GM23338 (cell line): ENCODE measurements at regions not wholly inside any gene's neighbourhood (a gene's known extent, or its start where the extent isn't known, plus 50 kb on each side); places are given as distances from the start of the nearest gene placed in this dataset.

Experiments
- CREB1 ChIP-seq: fragments of 250-450 bp; sonication (Bioruptor Pico); IDR thresholded peaks from 2 replicates; pipeline ENCODE4 v1.5.0; 2020; ENCODE audit warnings: low read depth, mild to moderate bottlenecking, moderate library complexity
- EZH2 ChIP-seq: fragments of 200-600 bp; sonication (generic); IDR thresholded peaks from one replicate; pipeline ENCODE4 v1.8.0; 2017; ENCODE audit warnings: antibody characterized with exemption, mild to moderate bottlenecking, low read depth; ENCODE audit not compliant: unreplicated experiment
- EZH2phosphoT487 ChIP-seq: fragments of 200-600 bp; sonication (generic); IDR thresholded peaks from one replicate; pipeline ENCODE4 v1.8.1; 2018; ENCODE audit warnings: antibody characterized with exemption; ENCODE audit not compliant: unreplicated experiment
- JUNB ChIP-seq: IDR thresholded peaks from one replicate; pipeline ENCODE4 v1.6.1; 2016; ENCODE audit warnings: antibody characterized with exemption; ENCODE audit not compliant: unreplicated experiment
- POLR2AphosphoS5 ChIP-seq: IDR thresholded peaks from 2 replicates; pipeline ENCODE4 v1.6.1; 2016; ENCODE audit warnings: antibody characterized with exemption, low read depth
- STAT1 ChIP-seq: IDR thresholded peaks from one replicate; pipeline ENCODE4 v1.6.1; 2016; ENCODE audit warnings: antibody characterized with exemption; ENCODE audit not compliant: unreplicated experiment
- ZNF114 ChIP-seq: fragments of 250-450 bp; sonication (Bioruptor Pico); IDR thresholded peaks from 2 replicates; pipeline ENCODE4 v1.5.0; 2020; ENCODE audit warnings: mild to moderate bottlenecking, moderate library complexity
- TF ChIP-seq, protein P1 (sequence below), 2 experiments: fragments of 200-600 bp in 1 of 2; sonication (generic) in 1 of 2; conservative IDR thresholded peaks; 2 replicates each; pipeline versions ENCODE4 v1.5.1 to v1.6.1; 2016 to 2017; ENCODE audit warnings: antibody characterized with exemption in 2 of 2, low read depth in 2 of 2, mild to moderate bottlenecking in 2 of 2, moderate library complexity in 1 of 2
- TF ChIP-seq, protein P2 (sequence below): IDR thresholded peaks from one replicate; pipeline ENCODE4 v1.6.1; 2018; ENCODE audit warnings: antibody characterized with exemption; ENCODE audit not compliant: unreplicated experiment
- TF ChIP-seq, protein P3 (sequence below): fragments of 250-450 bp; sonication (Bioruptor Pico); IDR thresholded peaks from 2 replicates; pipeline ENCODE4 v1.5.0; 2020; ENCODE audit warnings: mild to moderate bottlenecking, moderate library complexity

DNA sequence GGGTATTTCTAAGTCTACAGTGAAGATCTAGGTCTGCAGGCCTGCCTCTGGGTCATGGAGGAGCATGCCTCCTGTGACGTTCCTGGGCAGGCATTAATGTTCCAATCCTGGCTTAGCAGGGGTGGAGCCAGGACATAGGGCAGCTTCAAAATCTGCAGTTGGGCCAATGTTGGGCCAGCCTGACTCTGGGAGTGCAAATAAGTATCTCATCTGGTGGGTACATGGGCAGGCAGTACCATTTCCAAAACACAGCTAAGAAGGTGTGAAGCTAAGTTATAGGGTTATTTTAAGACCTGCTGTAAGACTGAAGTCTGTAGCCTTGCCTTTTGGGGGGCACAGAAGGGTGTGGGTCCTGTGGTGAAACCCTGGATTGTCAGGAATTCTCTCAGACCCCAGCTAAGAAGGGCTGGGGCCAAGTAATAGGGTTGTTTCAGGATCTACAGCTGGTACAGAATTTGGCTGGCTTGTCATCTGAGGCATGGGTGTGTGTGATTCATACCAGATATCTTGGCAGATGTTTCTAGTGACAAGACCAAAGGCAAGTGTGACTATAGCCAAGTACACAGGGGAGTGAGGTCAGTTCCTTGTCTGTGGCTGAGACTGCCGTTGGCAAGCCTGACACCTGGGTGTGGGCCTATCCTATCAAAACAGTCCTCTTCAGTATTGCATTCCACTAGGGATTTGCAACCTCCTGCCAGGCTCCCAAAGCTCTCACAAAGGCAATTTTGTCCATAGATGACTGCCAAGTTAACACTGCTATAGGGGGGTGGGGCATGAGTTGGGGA, 468.7 kb upstream of the B3GALT2 start:
- TF ChIP-seq EZH2 (no peak), POLR2AphosphoS5 (no peak), ZNF114 (CRISPR knock-in tag) (no peak), JUNB (no peak), CREB1 (no peak), EZH2phosphoT487 (no peak), STAT1 (no peak)
- TF ChIP-seq, protein P1, sequence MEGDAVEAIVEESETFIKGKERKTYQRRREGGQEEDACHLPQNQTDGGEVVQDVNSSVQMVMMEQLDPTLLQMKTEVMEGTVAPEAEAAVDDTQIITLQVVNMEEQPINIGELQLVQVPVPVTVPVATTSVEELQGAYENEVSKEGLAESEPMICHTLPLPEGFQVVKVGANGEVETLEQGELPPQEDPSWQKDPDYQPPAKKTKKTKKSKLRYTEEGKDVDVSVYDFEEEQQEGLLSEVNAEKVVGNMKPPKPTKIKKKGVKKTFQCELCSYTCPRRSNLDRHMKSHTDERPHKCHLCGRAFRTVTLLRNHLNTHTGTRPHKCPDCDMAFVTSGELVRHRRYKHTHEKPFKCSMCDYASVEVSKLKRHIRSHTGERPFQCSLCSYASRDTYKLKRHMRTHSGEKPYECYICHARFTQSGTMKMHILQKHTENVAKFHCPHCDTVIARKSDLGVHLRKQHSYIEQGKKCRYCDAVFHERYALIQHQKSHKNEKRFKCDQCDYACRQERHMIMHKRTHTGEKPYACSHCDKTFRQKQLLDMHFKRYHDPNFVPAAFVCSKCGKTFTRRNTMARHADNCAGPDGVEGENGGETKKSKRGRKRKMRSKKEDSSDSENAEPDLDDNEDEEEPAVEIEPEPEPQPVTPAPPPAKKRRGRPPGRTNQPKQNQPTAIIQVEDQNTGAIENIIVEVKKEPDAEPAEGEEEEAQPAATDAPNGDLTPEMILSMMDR (conservative IDR thresholded peaks at IDR 0.05; ENCODE audit: low read depth in 2 of 2) = no peak
- TF ChIP-seq, protein P2, sequence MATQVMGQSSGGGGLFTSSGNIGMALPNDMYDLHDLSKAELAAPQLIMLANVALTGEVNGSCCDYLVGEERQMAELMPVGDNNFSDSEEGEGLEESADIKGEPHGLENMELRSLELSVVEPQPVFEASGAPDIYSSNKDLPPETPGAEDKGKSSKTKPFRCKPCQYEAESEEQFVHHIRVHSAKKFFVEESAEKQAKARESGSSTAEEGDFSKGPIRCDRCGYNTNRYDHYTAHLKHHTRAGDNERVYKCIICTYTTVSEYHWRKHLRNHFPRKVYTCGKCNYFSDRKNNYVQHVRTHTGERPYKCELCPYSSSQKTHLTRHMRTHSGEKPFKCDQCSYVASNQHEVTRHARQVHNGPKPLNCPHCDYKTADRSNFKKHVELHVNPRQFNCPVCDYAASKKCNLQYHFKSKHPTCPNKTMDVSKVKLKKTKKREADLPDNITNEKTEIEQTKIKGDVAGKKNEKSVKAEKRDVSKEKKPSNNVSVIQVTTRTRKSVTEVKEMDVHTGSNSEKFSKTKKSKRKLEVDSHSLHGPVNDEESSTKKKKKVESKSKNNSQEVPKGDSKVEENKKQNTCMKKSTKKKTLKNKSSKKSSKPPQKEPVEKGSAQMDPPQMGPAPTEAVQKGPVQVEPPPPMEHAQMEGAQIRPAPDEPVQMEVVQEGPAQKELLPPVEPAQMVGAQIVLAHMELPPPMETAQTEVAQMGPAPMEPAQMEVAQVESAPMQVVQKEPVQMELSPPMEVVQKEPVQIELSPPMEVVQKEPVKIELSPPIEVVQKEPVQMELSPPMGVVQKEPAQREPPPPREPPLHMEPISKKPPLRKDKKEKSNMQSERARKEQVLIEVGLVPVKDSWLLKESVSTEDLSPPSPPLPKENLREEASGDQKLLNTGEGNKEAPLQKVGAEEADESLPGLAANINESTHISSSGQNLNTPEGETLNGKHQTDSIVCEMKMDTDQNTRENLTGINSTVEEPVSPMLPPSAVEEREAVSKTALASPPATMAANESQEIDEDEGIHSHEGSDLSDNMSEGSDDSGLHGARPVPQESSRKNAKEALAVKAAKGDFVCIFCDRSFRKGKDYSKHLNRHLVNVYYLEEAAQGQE = no peak
- TF ChIP-seq, protein P3, sequence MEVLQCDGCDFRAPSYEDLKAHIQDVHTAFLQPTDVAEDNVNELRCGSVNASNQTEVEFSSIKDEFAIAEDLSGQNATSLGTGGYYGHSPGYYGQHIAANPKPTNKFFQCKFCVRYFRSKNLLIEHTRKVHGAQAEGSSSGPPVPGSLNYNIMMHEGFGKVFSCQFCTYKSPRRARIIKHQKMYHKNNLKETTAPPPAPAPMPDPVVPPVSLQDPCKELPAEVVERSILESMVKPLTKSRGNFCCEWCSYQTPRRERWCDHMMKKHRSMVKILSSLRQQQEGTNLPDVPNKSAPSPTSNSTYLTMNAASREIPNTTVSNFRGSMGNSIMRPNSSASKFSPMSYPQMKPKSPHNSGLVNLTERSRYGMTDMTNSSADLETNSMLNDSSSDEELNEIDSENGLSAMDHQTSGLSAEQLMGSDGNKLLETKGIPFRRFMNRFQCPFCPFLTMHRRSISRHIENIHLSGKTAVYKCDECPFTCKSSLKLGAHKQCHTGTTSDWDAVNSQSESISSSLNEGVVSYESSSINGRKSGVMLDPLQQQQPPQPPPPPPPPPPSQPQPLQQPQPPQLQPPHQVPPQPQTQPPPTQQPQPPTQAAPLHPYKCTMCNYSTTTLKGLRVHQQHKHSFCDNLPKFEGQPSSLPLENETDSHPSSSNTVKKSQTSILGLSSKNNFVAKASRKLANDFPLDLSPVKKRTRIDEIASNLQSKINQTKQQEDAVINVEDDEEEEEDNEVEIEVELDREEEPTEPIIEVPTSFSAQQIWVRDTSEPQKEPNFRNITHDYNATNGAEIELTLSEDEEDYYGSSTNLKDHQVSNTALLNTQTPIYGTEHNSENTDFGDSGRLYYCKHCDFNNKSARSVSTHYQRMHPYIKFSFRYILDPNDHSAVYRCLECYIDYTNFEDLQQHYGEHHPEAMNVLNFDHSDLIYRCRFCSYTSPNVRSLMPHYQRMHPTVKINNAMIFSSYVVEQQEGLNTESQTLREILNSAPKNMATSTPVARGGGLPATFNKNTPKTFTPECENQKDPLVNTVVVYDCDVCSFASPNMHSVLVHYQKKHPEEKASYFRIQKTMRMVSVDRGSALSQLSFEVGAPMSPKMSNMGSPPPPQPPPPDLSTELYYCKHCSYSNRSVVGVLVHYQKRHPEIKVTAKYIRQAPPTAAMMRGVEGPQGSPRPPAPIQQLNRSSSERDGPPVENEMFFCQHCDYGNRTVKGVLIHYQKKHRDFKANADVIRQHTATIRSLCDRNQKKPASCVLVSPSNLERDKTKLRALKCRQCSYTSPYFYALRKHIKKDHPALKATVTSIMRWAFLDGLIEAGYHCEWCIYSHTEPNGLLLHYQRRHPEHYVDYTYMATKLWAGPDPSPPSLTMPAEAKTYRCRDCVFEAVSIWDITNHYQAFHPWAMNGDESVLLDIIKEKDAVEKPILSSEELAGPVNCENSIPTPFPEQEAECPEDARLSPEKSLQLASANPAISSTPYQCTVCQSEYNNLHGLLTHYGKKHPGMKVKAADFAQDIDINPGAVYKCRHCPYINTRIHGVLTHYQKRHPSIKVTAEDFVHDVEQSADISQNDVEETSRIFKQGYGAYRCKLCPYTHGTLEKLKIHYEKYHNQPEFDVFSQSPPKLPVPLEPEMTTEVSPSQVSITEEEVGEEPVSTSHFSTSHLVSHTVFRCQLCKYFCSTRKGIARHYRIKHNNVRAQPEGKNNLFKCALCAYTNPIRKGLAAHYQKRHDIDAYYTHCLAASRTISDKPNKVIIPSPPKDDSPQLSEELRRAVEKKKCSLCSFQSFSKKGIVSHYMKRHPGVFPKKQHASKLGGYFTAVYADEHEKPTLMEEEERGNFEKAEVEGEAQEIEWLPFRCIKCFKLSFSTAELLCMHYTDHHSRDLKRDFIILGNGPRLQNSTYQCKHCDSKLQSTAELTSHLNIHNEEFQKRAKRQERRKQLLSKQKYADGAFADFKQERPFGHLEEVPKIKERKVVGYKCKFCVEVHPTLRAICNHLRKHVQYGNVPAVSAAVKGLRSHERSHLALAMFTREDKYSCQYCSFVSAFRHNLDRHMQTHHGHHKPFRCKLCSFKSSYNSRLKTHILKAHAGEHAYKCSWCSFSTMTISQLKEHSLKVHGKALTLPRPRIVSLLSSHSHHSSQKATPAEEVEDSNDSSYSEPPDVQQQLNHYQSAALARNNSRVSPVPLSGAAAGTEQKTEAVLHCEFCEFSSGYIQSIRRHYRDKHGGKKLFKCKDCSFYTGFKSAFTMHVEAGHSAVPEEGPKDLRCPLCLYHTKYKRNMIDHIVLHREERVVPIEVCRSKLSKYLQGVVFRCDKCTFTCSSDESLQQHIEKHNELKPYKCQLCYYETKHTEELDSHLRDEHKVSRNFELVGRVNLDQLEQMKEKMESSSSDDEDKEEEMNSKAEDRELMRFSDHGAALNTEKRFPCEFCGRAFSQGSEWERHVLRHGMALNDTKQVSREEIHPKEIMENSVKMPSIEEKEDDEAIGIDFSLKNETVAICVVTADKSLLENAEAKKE (CRISPR knock-in tag) = no peak
